Stimulated activated naive CD8-positive, alpha-beta T cell treated with anti-CD3 and anti-CD28 coated beads, Interleukin-15, amount 100 ng/mL, for 72 hours (primary cell): ENCODE measurements at regions not wholly inside any gene's neighbourhood (a gene's known extent, or its start where the extent isn't known, plus 50 kb on each side); places are given as distances from the start of the nearest gene placed in this dataset.
"Not testable (repeated sequence)": the region's sequence is repeated elsewhere in the genome, so short reads cannot be mapped to it uniquely, and the experiment has no call there.

Source experiments
- ATAC-seq: fragments of 150-1000 bp; cut with Tn5 transposase; 2 replicates; pipeline ENCODE4 v1.10.0; 2021; ENCODE audit warnings: mild to moderate bottlenecking, moderate library complexity
- DNase-seq, 2 donors: peaks; one replicate each; pipeline ENCODE4 v3.0.0; 2021 to 2022
- H3K27ac Mint-ChIP-seq, 2 donors: one replicate each; pipeline ENCODE4 v1.8.0; 2022; ENCODE audit warnings: mild to moderate bottlenecking in 2 of 2, mixed read lengths in 2 of 2, moderate library complexity in 2 of 2
- H3K27me3 Mint-ChIP-seq: one replicate; pipeline ENCODE4 v1.8.0; 2022; ENCODE audit warnings: mixed read lengths
- H3K4me1 Mint-ChIP-seq: one replicate; pipeline ENCODE4 v1.8.0; 2022; ENCODE audit warnings: mild to moderate bottlenecking, mixed read lengths
- H3K4me3 Mint-ChIP-seq, 2 donors: one replicate each; pipeline ENCODE4 v1.8.0; 2022; ENCODE audit warnings: mild to moderate bottlenecking in 2 of 2, mixed read lengths in 2 of 2, moderate library complexity in 1 of 2
- H3K9me3 Mint-ChIP-seq, 2 donors: one replicate each; pipeline ENCODE4 v1.8.0; 2022; ENCODE audit warnings: mixed read lengths in 2 of 2

GRCh38 chr17:68169165-68169821, 78.5 kb upstream of the AMZ2 start:
- H3K9me3 Mint-ChIP-seq, DNase-seq, H3K27ac Mint-ChIP-seq, ATAC-seq: not testable (repeated sequence)
- H3K27me3 Mint-ChIP-seq, result peaks cover 16% of the 10 kb centered on the region
- peak overlapping the region; percentile 22 to 28 for H3K4me3 Mint-ChIP-seq
- peaks cover 28% of the 10 kb centered on the region for H3K4me1 Mint-ChIP-seq

- H3K4me1 Mint-ChIP-seq, result peaks cover 28% of the 10 kb centered on the region
- no peak overlapping the region for H3K4me3 Mint-ChIP-seq
- H3K27ac Mint-ChIP-seq, result no peak overlapping the region
- peaks cover 16% of the 10 kb centered on the region for H3K27me3 Mint-ChIP-seq
- DNase-seq, result no peak
- no peak for ATAC-seq
- no peaks in the 10 kb centered on the region for H3K9me3 Mint-ChIP-seq
Observed at GRCh38 chr17:68169840-68170239, 78.0 kb upstream of the AMZ2 start.

- no peak overlapping the region for H3K4me3 Mint-ChIP-seq
- no peaks in the 10 kb centered on the region for H3K9me3 Mint-ChIP-seq
- peaks cover 28% of the 10 kb centered on the region for H3K4me1 Mint-ChIP-seq
- ATAC-seq (no peak), DNase-seq (no peak)
- no peak overlapping the region for H3K27ac Mint-ChIP-seq
- H3K27me3 Mint-ChIP-seq, result peaks cover 16% of the 10 kb centered on the region
Observed at GRCh38 chr17:68170246-68170645, 77.6 kb upstream of the AMZ2 start.

- Mint-ChIP-seq H3K4me1 (peaks cover 30% of the 10 kb centered on the region), H3K27ac (no peak overlapping the region), H3K9me3 (no peaks in the 10 kb centered on the region), H3K27me3 (peaks cover 25% of the 10 kb centered on the region), H3K4me3 (no peak overlapping the region)
- DNase-seq (peak; percentile 59), ATAC-seq (peak; percentile 67)
Observed at GRCh38 chr17:68172461-68172954, 75.3 kb upstream of the AMZ2 start.

GRCh38 chr17:68175416-68175815, 72.4 kb upstream of the AMZ2 start:
- H3K4me1 Mint-ChIP-seq, result peaks cover 16% of the 10 kb centered on the region
- no peak overlapping the region for H3K27ac Mint-ChIP-seq

GRCh38 chr17:68175905-68176304, 71.9 kb upstream of the AMZ2 start:
- Mint-ChIP-seq H3K27ac (no peak overlapping the region), H3K9me3 (no peaks in the 10 kb centered on the region), H3K4me3 (no peak overlapping the region)

More at GRCh38 chr17:68175416-68175815, 72.4 kb upstream of the AMZ2 start:
- H3K27me3 Mint-ChIP-seq, result peaks cover 25% of the 10 kb centered on the region
- ATAC-seq, result no peak
- H3K9me3 Mint-ChIP-seq, result no peaks in the 10 kb centered on the region
- DNase-seq, result no peak
- no peak overlapping the region for H3K4me3 Mint-ChIP-seq

GRCh38 chr17:68176718-68177117, 71.1 kb upstream of the AMZ2 start:
- peaks cover 23% of the 10 kb centered on the region for H3K27me3 Mint-ChIP-seq
- H3K27ac Mint-ChIP-seq, result no peak overlapping the region
- H3K4me1 Mint-ChIP-seq, result peaks cover 27% of the 10 kb centered on the region
- H3K4me3 Mint-ChIP-seq, result no peak overlapping the region
- no peak for DNase-seq
- H3K9me3 Mint-ChIP-seq, result no peaks in the 10 kb centered on the region
- ATAC-seq, result no peak

More at GRCh38 chr17:68175905-68176304, 71.9 kb upstream of the AMZ2 start:
- Mint-ChIP-seq H3K4me1 (peaks cover 21% of the 10 kb centered on the region), H3K27me3 (peaks cover 25% of the 10 kb centered on the region)
- DNase-seq, result no peak
- no peak for ATAC-seq

GRCh38 chr17:68178831-68179230, 69.0 kb upstream of the AMZ2 start:
- no peaks in the 10 kb centered on the region for H3K9me3 Mint-ChIP-seq
- H3K27ac Mint-ChIP-seq, result no peak overlapping the region
- H3K4me3 Mint-ChIP-seq, result no peak overlapping the region
- no peak for DNase-seq
- H3K27me3 Mint-ChIP-seq, result peaks cover 14% of the 10 kb centered on the region
- H3K4me1 Mint-ChIP-seq, result peaks cover 39% of the 10 kb centered on the region
- ATAC-seq, result no peak

- peaks cover 8% of the 10 kb centered on the region for H3K27me3 Mint-ChIP-seq
- H3K4me1 Mint-ChIP-seq, result peaks cover 44% of the 10 kb centered on the region
Observed at GRCh38 chr17:68179236-68179925, 68.5 kb upstream of the AMZ2 start.

GRCh38 chr17:68179926-68180285, 67.9 kb upstream of the AMZ2 start:
- Mint-ChIP-seq H3K27me3 (peaks cover 8% of the 10 kb centered on the region), H3K4me1 (peaks cover 49% of the 10 kb centered on the region), H3K9me3 (no peaks in the 10 kb centered on the region), H3K4me3 (no peak overlapping the region), H3K27ac (no peak overlapping the region)
- no peak for ATAC-seq
- DNase-seq, result no peak

More at GRCh38 chr17:68179236-68179925, 68.5 kb upstream of the AMZ2 start:
- DNase-seq (no peak), ATAC-seq (no peak)
- Mint-ChIP-seq H3K4me3 (no peak overlapping the region), H3K27ac (no peak overlapping the region), H3K9me3 (no peaks in the 10 kb centered on the region)

GRCh38 chr17:68182011-68182306, 65.9 kb upstream of the AMZ2 start:
- H3K27me3 Mint-ChIP-seq, result no peaks in the 10 kb centered on the region
- ATAC-seq, result no peak
- H3K4me1 Mint-ChIP-seq, result peaks cover 55% of the 10 kb centered on the region
- no peak overlapping the region for H3K4me3 Mint-ChIP-seq
- H3K9me3 Mint-ChIP-seq, result no peaks in the 10 kb centered on the region
- H3K27ac Mint-ChIP-seq, result no peak overlapping the region
- DNase-seq, result no peak

- ATAC-seq (peak; percentile 68), DNase-seq (peak; percentile 50 to 65)
- Mint-ChIP-seq H3K27ac (no peak overlapping the region), H3K27me3 (no peaks in the 10 kb centered on the region), H3K4me3 (peak overlapping the region; percentile 51 to 64), H3K9me3 (no peaks in the 10 kb centered on the region), H3K4me1 (peaks cover 55% of the 10 kb centered on the region)
Observed at GRCh38 chr17:68182940-68183551, 64.8 kb upstream of the AMZ2 start.

GRCh38 chr17:68184141-68184571, 63.7 kb upstream of the AMZ2 start:
- H3K4me3 Mint-ChIP-seq, result peak overlapping the region; percentile 43 to 66
- H3K27me3 Mint-ChIP-seq, result no peaks in the 10 kb centered on the region
- H3K9me3 Mint-ChIP-seq, result no peaks in the 10 kb centered on the region
- ATAC-seq (no peak), DNase-seq (no peak)
- peak overlapping the region; percentile 51 to 70 for H3K27ac Mint-ChIP-seq
- peaks cover 55% of the 10 kb centered on the region for H3K4me1 Mint-ChIP-seq

- Mint-ChIP-seq H3K4me3 (peak overlapping the region; percentile 43 to 66), H3K9me3 (no peaks in the 10 kb centered on the region), H3K27ac (no peak overlapping the region), H3K27me3 (no peaks in the 10 kb centered on the region), H3K4me1 (peaks cover 55% of the 10 kb centered on the region)
- ATAC-seq (peak; percentile 85), DNase-seq (peak; percentile 54 to 56)
Observed at GRCh38 chr17:68184816-68185436, 62.9 kb upstream of the AMZ2 start.

GRCh38 chr17:68185820-68186219, 62.0 kb upstream of the AMZ2 start:
- Mint-ChIP-seq H3K9me3 (no peaks in the 10 kb centered on the region), H3K27ac (no peak overlapping the region), H3K4me3 (no peak overlapping the region), H3K4me1 (peaks cover 48% of the 10 kb centered on the region), H3K27me3 (no peaks in the 10 kb centered on the region)
- no peak for ATAC-seq
- DNase-seq, result no peak

GRCh38 chr17:68190495-68190894, 57.3 kb upstream of the AMZ2 start:
- Mint-ChIP-seq H3K4me1 (peaks cover 8% of the 10 kb centered on the region), H3K27ac (no peak overlapping the region), H3K27me3 (peaks cover 7% of the 10 kb centered on the region), H3K4me3 (no peak overlapping the region), H3K9me3 (no peaks in the 10 kb centered on the region)
- ATAC-seq, result no peak
- DNase-seq, result no peak
